ENCODE measurements at regions not wholly inside any gene's neighbourhood (a gene's known extent, or its start where the extent isn't known, plus 50 kb on each side); places are given as distances from the start of the nearest gene placed in this dataset.

DNA sequence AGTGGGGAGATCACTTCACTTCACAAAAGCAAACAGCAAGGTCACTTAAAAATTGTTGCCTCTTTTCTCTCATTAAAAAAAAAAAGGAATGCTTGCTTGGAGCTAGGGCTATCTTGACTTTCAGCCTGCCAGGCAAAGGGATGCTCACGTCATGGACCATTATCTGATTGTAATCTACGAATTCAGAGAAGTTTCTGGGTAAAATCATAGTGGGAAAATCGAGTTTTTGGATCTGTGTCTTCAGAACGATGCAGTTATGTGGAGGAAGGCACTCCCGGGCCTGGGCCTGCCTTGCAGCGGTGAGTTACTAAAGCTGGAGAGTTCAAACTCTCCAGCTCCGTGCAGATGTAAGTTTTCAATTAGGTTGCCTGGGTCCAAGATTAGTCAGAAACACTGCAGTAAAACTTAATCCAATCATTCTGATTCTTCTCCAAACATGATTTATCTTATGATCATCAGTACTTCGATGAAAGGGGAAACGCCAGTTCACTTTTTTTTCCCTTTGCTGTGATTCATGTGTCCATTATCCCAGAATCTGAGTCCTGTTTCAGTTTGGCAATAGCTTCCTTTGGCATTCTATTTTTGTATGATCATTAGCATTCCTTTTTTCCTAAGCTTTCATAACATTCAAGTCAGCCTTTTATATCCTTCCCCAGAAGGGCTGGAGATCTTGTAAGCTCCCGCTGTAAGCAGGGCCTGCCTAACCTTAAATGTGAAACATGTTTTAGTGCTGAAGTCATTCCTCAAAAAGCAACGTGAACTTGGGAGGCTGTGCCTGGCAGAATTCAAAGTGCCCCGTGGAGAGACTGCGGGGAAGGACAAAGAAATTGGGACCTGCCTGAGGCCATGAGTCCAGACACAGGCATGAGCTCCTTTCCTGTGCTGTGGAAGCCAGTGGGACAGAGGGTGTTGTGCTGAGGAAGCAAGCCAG lies 119.3 kb upstream of the TWIST2 start:
- TF ChIP-seq CTCF (IDR thresholded peaks at IDR 0.05; ENCODE audit: low read depth, low read length, missing control alignments), result no peak
- no peak overlapping the region for H3K4me3 ChIP-seq (ENCODE audit: low read depth, low read length)
- DNase-seq (ENCODE audit: low read depth), result no peak

GRCh38 chr2:238729261-238729935 lies 118.5 kb upstream of the TWIST2 start:
- no peak for TF ChIP-seq CTCF (IDR thresholded peaks at IDR 0.05; ENCODE audit: low read depth, low read length, missing control alignments)
- H3K4me3 ChIP-seq (ENCODE audit: low read depth, low read length), result no peak overlapping the region
- DNase-seq (ENCODE audit: low read depth), result no peak

- no peak for TF ChIP-seq CTCF (IDR thresholded peaks at IDR 0.05; ENCODE audit: low read depth, low read length, missing control alignments)
- no peak for DNase-seq (ENCODE audit: low read depth)
- H3K4me3 ChIP-seq (ENCODE audit: low read depth, low read length), result no peak overlapping the region
Measured at GRCh38 chr2:238730001-238730669, 117.8 kb upstream of the TWIST2 start.

GRCh38 chr2:238730881-238731280 lies 117.0 kb upstream of the TWIST2 start:
- DNase-seq (ENCODE audit: low read depth), result no peak
- TF ChIP-seq CTCF (IDR thresholded peaks at IDR 0.05; ENCODE audit: low read depth, low read length, missing control alignments), result no peak
- H3K4me3 ChIP-seq (ENCODE audit: low read depth, low read length), result no peak overlapping the region

GRCh38 chr2:238731961-238732360 lies 115.9 kb upstream of the TWIST2 start:
- DNase-seq (ENCODE audit: low read depth), result no peak
- H3K4me3 ChIP-seq (ENCODE audit: low read depth, low read length), result no peak overlapping the region
- no peak for TF ChIP-seq CTCF (IDR thresholded peaks at IDR 0.05; ENCODE audit: low read depth, low read length, missing control alignments)

- no peak for DNase-seq (ENCODE audit: low read depth)
Measured at GRCh38 chr2:238738917-238739316, 109.0 kb upstream of the TWIST2 start.

More at GRCh38 chr2:238738917-238739316, 109.0 kb upstream of the TWIST2 start:
- H3K4me3 ChIP-seq (ENCODE audit: low read depth, low read length), result no peak overlapping the region
- TF ChIP-seq CTCF (IDR thresholded peaks at IDR 0.05; ENCODE audit: low read depth, low read length, missing control alignments), result no peak
